Stimulated activated CD4-positive, alpha-beta T cell treated with anti-CD3 and anti-CD28 coated beads, Interleukin-1b, Interleukin-23, amount 100 ng/mL, for 4 hours (primary cell): ENCODE measurements at regions not wholly inside any gene's neighbourhood (a gene's known extent, or its start where the extent isn't known, plus 50 kb on each side); places are given as distances from the start of the nearest gene placed in this dataset.
"Not testable (repeated sequence)": the region's sequence is repeated elsewhere in the genome, so short reads cannot be mapped to it uniquely, and the experiment has no call there.

Source experiments
- DNase-seq, 2 donors: peaks; one replicate each; pipeline ENCODE4 v3.0.0-alpha.2; 2020; ENCODE audit warnings: low read depth in 2 of 2

DNA sequence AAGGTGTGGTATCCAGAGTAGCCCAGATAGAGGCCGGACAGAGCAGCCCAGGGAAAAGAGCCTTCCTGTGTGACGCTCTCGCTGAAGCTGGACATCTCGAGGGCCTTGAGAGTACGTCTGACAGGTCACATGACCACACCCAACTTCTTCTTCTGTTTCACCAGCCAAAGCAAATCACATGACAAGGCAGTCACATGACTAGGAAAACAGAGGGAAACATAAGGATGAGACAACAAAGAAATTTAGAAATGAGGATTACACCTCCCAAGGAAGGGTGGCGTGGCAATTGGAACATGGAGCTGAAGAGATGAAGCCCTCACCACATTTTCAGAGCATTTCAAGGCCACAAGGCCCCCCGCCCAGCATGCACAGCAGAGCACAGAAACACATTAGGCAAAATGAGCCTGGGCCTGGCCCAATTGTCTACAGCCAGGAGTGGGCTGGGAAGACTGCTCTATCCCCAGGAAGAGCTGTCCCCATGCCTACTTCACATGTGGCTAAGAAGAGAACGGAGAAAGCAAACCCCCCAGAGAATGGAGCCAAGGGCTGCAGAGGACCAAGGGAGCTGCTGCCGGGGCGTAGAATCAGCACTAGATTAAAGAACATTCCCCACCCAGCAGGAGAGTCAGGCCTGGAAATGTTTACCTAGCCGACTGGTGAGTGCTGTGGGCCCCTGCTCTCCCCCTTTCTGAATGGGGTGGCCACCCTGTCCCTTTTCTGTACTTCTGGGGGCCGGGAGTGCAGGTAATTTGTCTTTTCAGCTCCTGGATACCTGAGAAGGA lies 305.1 kb downstream of the NPHP4 start:
- DNase-seq: no peak

DNA sequence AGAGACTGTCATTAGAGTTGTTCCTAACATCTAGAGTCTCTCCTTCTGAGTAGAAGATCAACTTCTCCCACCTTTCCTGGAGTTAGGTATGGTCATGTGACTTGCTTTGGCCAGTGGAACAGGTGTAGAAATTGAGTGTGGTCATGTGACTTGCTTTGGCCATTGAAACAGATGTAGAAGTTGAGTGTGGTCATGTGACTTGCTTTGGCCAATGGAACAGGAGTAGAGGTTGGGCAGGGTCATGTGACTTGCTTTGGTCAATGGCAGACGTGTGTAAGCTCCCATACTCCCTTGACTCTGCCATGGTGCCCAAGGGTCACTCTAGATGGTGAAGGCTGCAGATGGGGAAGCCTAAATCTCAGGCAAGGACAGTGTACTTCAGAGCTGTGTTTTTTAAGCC lies 306.0 kb downstream of the NPHP4 start:
- no peak for DNase-seq

DNA sequence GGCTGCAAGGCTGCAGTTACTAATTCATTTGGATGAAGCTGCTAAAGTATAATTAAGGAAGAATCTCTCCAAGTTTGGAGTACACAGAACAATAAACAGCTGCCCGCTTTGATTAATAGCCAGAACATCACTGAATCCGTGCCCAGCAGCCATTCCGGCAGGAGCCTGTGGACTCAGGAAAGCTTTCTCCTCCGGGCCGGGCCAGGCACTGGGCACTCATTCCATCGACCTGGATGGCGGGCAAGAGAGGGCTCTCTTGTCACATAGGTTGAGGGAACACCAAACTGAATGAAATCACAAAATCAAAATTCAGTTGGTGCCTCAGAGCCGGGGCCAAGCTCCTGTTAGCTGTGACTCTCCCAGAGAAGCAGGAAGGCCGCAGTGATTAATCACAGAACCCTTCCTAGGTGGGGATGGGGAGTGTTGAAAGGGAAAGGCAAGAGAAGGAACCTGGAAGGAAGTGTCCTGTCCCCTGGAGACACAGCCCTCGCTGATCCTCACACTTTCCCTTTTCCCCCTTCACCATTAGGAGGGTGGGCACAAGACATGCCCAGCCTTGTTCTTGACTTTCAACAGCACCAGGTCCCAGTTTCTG lies 306.7 kb downstream of the NPHP4 start:
- DNase-seq: no peak

DNA sequence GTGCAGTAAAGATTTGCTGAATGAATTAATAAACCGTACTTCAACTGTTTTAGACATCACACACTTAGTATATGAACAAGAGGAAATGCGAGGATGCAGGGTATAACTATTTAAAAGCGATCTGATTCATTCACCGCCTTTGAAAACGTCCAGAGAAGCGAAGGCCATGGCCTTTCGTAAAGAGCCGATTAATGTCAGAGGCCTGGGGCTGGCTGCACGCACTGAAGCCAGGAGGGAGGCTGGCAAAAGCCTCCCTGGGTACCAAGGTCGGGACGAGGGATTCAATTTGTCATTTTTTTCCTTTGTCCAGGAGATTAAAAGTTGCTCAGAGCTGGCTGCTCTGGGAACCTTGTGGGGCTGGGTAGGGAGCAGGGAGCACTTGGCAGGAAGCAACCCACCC lies 307.4 kb downstream of the NPHP4 start:
- no peak for DNase-seq

DNA sequence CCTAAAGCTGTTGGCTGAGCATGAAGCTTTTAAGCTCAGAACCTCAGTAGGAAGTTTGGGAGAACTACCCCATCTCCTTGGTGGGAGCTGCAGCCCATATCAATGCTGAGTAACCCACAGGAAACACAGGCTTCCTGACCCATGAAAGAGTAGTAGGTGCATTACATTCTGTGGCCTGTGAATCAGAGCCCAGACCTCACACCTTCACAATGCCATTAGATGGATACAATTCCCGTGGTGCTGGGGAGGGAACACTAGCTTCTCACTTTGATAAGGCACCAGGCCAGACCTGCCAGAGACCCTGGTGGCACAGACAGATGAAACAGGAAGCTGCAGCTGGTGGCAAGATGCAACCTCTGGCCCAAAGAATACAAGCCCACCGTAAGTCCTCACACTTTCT lies 308.8 kb downstream of the NPHP4 start:
- no peak for DNase-seq

DNA sequence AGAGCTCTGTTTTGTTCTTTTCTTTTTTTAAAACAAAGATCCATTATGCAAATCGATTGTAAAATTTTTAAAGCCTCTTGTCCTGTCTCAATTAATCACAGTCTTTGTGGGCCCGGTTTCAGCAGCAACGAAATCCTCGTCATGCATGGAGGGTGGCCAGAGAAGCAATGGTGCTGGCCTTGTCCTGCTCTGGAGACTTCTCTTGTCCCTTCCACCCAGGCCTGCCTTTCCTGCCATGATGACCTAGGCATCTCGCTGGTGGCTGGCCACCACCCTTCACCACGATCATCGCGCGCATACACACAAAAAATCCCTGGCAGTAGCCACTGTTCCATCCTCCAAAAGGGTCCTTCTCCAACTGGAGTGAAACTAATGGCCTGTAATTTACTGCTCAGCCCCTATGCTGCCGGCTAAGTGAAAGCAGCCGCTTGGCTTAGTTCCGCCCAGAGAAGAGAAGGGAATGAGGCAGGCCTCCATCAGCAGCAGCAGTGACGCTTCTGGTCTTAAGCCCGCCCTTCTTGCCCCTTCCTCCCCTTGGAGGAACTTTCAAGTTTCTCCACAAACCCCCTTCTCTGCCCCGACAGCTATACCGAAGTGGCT lies 309.5 kb downstream of the NPHP4 start:
- DNase-seq: no peak

DNA sequence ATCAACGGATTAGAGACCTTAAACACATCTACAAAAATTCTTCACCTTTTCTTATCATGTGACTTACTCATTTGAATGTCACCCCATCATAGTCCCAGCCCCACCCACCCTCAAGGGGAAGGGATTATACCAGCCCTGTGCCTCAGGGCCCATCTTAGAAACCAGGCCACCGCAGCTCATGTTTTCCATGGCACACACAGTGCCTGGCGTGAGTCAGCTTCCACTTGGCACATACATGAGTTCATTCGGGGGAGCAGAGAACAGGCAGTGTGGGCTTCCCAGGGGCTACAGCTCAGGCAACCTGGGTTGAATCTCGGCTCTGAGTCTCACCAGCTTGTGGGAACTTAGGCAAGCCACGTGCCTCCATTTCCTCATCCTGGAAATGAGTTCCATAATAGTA lies 310.6 kb downstream of the NPHP4 start:
- DNase-seq: no peak

DNA sequence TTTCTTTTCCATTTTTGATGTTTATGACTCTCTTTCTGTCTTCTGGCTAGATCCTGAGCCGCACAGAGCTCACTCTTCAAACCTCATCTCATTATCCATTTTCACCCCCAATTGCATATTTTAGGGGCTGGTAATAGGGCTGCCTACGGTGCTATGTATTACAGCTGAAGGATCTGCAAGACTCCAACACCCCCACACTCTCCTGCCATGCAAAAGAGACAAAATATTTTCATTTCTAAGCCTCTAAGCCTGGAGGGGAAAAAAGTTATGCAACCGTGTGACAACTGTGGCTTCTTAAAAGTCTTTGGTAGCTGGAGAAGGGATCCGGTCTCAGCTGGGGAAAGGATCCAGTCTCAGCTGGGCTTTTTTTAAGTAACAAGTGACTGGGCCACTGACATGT lies 311.6 kb downstream of the NPHP4 start:
- DNase-seq: no peak

DNA sequence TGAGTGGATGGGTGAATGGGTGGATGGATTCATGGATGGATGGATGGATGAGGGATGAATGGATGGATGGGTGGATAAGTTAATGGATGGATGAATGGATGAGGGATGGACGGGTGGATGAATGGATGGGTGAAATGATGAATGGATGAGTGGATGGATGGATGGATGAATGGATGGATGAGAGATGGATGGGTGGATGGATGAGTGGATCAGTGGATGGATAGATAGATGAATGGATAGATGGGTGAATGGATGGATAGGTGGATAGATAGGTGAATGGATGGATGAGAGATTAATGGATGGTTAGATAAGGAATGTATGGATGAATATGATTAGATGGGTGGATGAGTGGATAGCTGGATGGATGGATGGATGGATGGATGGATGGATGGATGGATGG lies 313.5 kb downstream of the NPHP4 start:
- DNase-seq: no peak

DNA sequence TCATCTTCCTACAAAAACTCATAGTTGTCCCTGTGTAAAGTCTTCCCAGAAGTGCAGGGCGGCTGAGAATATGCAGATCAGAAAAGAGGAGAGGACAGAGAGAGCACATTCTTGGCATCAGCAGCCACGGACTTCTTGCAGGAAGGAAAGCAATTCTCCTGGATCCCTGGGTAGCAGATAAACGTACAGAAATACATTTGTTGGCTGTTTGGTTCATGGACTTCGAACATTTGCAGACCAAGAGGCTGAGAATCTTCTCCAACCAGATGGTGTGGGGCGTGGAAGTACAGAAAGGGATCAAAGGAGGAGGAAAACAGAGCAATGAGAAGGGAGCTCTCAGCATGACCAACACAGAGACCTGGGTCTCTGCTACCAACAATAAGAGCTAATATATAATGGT lies 319.9 kb downstream of the NPHP4 start:
- DNase-seq: not testable (repeated sequence)

DNA sequence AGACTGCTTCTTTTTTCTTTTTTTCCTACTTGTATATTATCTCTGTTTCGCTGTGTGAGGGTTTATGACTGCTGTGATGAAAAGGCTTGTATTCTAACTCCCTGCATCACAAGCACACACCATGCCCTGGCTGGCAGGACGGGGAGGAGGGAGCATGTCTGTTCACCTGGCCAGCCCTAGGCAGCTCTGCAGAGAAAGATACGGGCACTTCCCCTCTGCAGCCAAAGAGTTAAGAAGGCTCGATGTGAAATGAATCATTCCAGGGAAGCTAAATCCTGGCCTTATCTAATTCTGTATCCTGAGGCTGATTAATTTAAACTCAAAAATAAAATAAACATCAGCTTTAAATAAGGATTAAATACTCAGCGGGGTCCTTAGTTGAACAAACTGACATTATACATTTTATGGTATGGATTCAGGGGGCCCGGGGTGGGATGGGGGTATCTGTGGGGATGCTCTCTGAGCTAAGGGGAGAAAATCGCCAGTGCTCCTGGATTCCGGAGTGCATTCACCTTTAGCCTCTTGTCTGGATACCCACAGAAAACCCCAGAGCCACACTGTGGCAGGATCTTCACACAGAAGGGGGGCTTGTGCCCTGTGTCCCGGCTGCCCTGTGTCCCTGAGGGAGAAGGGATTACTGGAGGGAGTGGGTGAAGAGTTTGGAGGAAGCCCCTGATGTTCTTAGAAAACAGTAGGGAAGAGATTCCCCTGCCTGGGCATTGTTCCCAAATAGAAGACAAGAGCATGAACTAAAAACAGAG lies 321.5 kb downstream of the NPHP4 start:
- no peak for DNase-seq

DNA sequence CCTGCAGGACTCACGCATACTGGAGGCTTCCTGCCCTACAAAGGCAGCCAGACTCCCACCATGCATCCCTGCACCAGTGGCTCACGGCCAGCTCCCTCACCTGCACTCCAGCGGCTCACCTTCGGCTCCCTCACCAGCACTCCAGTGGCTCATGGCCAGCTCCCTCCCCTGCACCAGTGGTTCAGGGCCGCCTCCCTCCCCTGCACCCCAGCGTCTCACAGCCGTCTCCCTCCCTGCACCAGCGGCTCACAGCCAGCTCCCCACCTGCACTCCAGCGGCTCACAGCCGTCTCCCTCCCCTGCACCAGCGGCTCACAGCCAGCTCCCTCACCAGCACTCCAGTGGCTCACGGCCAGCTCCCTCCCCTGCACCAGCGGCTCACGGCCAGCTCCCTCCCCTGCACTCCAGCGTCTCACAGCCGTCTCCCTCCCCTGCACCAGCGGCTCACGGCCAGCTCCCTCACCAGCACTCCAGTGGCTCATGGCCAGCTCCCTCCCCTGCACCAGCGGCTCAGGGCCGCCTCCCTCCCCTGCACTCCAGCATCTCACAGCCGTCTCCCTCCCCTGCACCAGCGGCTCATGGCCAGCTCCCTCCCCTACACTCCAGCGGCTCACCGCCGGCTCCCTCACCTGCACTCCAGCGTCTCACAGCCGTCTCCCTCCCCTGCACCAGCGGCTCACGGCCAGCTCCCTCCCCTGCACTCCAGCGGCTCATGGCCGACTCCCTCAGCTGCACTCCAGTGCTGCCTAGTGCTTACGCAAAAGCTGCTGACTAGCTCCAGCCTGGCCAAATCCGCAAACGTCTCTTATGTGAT lies 324.5 kb downstream of the NPHP4 start:
- no peak for DNase-seq

DNA sequence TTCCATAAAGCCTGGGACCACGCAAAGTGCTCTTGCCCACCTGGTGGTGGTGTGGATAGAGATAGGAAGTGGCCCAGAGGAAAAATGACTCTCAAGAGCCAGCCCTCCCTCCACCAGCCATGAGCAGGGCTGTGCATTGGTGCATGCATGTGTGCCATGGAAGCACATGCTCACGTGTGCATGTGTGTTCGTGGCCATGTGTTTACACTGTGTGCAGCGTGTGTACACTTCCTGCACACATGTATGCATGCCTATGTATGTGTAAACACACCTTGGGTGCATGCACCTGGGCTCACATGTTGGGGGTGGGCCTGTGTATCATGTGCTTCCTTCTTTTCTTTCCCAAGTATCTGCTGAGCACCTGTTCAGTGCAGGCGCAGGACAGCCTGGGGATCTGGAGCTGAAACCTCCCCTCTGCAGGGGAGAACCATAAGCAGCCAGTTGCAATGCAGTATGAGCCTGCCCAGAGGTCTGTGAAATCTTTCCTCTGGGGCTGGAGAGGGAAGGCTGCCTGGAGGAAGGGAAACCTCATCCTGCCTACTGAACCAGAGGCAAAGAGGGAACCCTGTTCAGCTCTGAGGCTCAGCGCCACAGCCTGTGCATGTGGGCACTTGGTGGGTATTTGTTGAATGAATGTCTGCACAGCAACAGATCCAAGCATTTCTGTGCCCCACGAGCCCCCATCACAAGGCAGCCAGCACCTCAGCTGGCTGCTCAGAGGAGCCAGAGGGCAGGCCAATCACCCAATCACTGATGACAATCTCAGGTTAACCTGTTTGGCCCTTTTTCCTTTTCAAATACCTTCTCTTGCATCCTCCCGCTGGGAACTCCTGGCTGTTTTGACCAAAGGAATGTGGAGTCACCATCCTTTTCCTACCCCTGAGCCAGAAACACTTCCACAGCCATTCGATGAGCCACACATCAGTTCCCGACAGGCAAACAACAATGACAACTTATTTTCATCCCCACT lies 327.0 kb downstream of the NPHP4 start:
- no peak for DNase-seq

DNA sequence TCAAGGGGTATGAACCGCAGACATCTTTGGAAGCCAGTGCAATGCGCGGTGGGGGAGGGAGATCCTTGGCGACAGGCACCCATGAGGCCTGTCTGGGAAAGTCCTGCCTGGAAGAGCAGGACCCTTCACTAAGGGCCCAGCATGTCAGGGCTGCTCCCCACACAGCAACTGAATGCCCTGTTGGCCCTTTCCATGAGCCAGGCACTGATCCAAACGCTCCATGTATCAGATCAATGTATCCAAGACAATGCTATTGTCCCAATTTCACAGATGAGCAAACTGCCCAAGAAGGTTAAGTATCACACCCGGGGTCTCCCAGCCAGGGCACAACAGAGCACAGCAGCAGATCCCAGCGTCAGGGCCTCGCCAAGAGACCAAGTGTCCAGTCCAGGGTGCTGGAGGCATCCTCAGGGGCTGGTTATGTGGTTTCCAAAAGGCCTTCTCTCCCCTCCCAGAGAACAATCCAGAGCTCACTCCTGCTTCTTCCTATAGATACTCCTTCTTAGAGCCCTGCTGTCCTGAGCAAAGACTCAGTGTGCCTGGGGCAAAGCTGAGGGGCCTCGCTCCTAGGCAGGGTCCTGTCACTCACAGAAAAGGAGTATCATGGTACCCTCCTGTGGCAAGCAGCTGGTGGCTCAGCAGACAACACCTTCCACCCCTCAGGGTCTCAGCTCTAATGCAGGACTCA lies 328.0 kb downstream of the NPHP4 start:
- DNase-seq: no peak

DNA sequence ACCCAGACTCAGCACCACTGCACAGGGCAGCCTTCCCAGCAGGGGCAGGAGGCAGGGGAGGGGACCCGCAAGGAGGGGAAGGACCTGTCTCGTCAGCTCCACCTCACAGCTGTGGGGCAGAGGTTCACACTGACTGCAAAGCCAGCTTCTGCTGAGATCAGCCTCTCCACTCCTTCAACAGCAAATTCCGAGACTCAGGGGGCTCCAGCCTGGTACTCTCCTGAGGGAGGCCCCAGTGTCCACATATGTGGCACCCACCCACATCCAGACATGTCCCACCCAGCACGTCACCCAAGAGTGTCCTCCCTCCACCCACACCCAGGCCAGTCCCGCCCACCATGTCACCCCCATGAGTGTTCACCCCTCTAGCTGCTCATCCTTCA lies 329.5 kb downstream of the NPHP4 start:
- DNase-seq: no peak

DNA sequence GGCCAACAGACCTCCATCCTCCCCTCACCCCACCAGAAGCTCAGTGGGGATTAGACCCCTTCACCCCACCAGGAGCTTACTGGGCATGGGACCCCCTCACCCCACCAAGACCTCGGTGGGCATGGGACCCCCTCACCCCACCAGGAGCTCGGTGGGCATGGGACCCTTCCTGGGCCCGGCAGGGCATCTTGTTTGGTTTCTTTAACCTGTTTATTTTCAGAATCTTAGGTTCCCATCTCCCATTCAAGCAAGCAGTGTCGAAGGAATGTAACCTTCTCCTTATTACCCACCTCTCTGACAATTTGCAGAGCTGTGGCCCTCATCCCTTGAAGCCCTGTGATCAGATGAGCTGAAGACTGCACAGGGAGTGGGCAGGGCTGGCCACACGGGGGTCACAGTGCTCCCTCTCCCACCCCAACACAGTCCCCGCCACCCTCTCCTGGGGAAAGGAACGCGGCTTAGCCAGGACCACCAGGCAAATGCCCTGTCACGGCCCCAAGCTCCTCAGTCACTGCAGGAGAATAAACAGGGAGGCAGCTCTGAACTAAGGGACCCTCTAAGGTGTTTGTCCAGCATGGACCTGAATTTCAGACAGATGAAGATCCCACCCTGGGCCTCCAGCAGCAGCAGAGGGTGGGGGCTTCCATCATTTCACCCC lies 330.0 kb downstream of the NPHP4 start:
- DNase-seq: no peak

DNA sequence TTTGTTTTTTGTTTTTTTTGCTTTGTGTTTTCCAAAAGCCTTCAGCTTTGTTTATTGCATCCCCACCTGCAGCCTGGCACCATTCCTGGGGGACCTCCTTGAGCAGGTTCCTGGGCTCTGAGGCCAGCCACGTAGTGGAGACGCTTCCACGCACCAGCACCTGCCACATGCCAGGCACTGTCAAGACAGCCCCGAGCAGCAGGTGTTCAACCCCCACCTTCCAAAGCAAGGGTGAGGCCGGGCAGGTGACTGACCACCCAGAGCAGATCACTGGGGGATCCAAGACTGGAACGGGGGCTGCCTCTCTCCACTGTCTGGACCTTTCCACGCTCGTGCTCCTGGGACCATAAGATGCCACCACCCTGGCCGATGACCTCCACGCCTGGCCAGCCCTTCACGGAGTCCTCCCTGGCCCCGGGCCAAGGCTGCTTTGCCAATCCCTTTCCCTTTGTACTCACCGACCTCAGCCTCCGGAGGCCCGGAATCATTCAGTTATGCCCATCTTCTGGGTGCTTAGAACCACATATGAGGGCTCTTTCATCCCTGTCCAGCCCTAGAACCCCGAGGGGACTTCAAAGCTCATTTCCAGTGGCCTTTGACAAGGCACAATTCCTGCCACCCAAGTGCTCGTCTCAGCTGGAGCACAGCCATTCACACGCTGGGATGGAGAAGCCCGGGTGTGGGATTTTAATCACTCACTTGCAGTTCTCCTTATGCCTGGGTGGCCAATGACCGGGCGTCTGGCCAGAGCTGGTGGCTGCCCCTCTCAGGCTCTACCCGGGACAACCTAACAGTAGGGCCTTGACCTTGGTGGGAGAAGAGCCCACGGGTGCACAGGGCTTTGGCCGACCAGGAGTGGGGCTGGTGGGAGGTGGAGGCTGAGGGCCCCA lies 330.8 kb downstream of the NPHP4 start:
- no peak for DNase-seq

DNA sequence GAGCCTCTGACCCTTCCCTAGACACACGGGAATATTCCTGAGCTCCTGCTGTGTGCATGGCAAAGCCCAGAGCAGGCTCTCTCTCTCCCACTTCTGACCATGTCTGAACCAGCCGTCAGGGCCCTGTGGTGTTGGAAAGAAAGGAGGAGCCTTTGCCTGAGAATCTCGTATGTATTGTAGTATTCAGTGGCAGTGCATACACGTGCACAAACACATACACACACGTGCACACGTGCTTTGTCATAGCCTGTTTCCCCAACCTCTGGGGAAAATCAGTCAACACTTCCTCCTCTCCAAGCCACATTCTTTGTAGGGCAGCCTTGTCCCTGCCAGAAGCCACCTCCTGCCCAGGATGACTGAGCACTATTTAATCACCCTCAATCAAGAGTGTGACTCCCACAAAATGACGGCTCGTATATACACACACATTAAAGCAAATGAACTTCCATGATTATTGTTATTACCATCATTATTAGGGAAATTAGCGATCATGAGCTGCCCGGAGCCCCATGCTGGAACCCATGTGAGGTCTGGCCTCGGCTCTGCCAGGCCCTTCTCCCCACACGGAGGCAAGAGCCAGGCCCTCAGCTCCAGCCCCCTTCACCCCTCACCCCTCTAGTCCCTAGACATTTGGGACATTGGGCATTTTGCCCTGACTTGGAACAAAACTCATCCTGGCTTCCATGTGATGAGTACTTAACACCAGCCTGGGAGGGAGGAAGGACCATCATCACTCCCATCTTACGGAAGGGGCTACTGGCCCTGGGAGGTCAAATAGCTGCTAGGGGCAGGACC lies 331.9 kb downstream of the NPHP4 start:
- DNase-seq: no peak
